BJ (cell line): ENCODE measurements at regions not wholly inside any gene's neighbourhood (a gene's known extent, or its start where the extent isn't known, plus 50 kb on each side); places are given as distances from the start of the nearest gene placed in this dataset.

Source experiments
- CTCF ChIA-PET: fragments of 350-600 bp; formaldehyde crosslinking; extraction: SDS; loops from one replicate; lab custom pipeline; 2021; ENCODE audit warnings: antibody characterized with exemption, inconsistent platforms; lab: Yijun Ruan, JAX
- POLR2A ChIA-PET: fragments of 300-600 bp; sonication (Branson Sonifier 250); formaldehyde crosslinking; extraction: SDS; loops from one replicate; lab custom pipeline; 2021; ENCODE audit warnings: antibody characterized with exemption; lab: Charles Lee
- DNase-seq: peaks from one replicate; pipeline ENCODE4 v3.0.0-alpha.2; 2011; ENCODE audit warnings: low read depth
- H3K27me3 ChIP-seq: 2 replicates; pipeline ENCODE4 v1.6.0; 2011; ENCODE audit warnings: low read length; ENCODE audit not compliant: control insufficient read depth, insufficient read depth
- H3K36me3 ChIP-seq: 2 replicates; pipeline ENCODE4 v1.5.1; 2011; ENCODE audit warnings: low read length; ENCODE audit not compliant: control insufficient read depth, insufficient read depth
- H3K4me3 ChIP-seq: 2 replicates; pipeline ENCODE4 v1.5.1; 2011; ENCODE audit warnings: low read depth, mild to moderate bottlenecking, control low read depth, low read length
- CTCF ChIP-seq: IDR thresholded peaks from 2 replicates; pipeline ENCODE4 v1.5.1; 2011; ENCODE audit warnings: low read depth, mild to moderate bottlenecking, control low read depth, inconsistent platforms, low read length, moderate library complexity; ENCODE audit not compliant: insufficient read depth

GRCh38 chr4:54543088-54543795, 114.5 kb upstream of the KIT start:
- ChIA-PET CTCF (interaction anchor here (0.6 to 2.0 kb wide), 4 partner anchors 10 to 417 kb away, joined by 3 to 7 read pairs (median 3); no protein-coding TSS in a partner anchor), POLR2A (no interaction called here)
- peak; percentile 85 for DNase-seq
- Histone ChIP-seq H3K27me3 (no peaks in the 10 kb centered on the region), H3K36me3 (no peaks in the 10 kb centered on the region), H3K4me3 (no peak overlapping the region)
- TF ChIP-seq CTCF: no peak

- no peak for DNase-seq
- H3K4me3 ChIP-seq: no peak overlapping the region
- no peak for TF ChIP-seq CTCF
- no peaks in the 10 kb centered on the region for H3K36me3 ChIP-seq
- CTCF ChIA-PET: interaction anchor here (0.6 kb wide), 1 partner anchor 708 kb away, joined by 3 read pairs; no protein-coding TSS in a partner anchor
- H3K27me3 ChIP-seq: peaks cover 2% of the 10 kb centered on the region; the same call in 1 of the 2 replicates
- POLR2A ChIA-PET: no interaction called here
These were observed 111.9 kb upstream of the KIT start for GRCh38 chr4:54545663-54546424.

DNA sequence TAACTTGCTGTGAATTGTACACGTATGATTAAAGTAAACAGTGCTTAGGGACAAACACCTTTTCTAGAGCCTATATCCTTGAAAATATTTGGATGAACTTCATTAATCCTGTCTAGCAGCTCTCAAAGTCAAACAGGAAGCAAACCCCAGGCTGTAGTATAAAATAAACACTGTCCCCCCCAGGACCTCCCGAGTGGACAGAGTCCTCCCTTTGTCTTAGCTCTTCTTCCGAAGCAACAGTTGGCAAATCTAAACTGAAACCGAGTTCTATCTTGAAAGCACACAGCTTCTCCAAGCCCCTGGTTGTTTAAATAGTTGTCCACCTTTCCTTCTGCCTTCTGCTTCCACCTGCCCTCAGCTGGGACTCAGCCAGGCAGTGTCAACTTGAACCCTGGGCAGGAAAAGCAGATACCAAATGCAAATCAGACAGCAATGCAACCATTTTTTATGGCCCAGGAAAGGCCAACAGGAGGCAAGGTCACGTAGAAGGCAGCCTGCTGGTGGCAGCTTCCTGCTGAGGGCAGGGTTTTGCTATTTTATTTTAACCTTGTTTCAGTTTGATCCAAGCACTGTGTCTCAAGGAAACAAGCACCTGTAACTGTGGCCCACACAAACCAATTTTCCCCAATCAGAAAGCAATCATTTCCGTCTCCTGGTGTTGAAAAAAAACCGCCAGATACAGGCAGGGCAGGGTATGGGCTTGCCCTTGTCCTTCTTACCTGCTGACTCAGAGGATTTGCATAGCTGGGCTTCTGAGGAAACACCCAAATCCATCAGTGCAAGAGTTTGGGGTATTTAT, 110.3 kb upstream of the KIT start:
- no peak for TF ChIP-seq CTCF
- CTCF ChIA-PET: interaction anchor here (0.7 kb wide), 1 partner anchor 59 kb away, joined by 4 read pairs; no protein-coding TSS in a partner anchor

DNA sequence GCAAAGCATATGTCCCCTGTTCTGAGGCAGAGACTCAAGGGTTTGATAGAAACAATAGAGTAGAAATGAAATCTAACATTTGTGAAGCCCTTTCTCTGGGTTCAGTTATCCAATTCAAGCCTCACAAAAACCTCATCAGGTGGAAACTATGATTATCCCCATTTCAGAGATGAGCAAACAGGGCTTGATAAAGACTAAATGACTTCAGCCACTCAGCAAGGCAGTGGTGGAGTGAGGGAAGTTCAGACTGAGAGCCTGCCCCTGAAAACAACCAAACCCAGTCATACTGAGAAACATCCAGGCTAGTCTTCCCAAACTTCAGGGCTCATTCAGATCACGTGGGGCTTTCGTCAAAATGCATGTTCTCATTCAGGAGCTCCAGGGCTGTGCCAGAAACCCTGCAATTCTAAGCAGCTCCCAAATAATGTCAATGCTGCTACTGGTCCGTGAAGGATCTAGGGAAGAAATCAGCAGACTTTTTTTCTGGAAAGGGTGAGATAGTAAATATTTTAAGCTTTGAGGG, 109.6 kb upstream of the KIT start:
- Histone ChIP-seq H3K36me3 (no peaks in the 10 kb centered on the region), H3K27me3 (peaks cover 2% of the 10 kb centered on the region; the same call in 1 of the 2 replicates), H3K4me3 (no peak overlapping the region)
- ChIA-PET CTCF (interaction anchor here (0.7 kb wide), 1 partner anchor 58 kb away, joined by 4 read pairs; no protein-coding TSS in a partner anchor), POLR2A (no interaction called here)
- no peak for TF ChIP-seq CTCF
- no peak for DNase-seq

More for the DNA sequence above, 110.3 kb upstream of the KIT start:
- H3K27me3 ChIP-seq: peaks cover 2% of the 10 kb centered on the region; the same call in 1 of the 2 replicates
- POLR2A ChIA-PET: no interaction called here
- H3K4me3 ChIP-seq: no peak overlapping the region
- no peaks in the 10 kb centered on the region for H3K36me3 ChIP-seq
- no peak for DNase-seq
